Retina (tissue), 1 donor: ENCODE measurements at regions not wholly inside any gene's neighbourhood (a gene's known extent, or its start where the extent isn't known, plus 50 kb on each side); places are given as distances from the start of the nearest gene placed in this dataset.
"Not testable (repeated sequence)": the region's sequence is repeated elsewhere in the genome, so short reads cannot be mapped to it uniquely, and the experiment has no call there.

Experiments
- DNase-seq: peaks from one replicate; pipeline ENCODE4 v3.0.0-alpha.2; 2016

DNA sequence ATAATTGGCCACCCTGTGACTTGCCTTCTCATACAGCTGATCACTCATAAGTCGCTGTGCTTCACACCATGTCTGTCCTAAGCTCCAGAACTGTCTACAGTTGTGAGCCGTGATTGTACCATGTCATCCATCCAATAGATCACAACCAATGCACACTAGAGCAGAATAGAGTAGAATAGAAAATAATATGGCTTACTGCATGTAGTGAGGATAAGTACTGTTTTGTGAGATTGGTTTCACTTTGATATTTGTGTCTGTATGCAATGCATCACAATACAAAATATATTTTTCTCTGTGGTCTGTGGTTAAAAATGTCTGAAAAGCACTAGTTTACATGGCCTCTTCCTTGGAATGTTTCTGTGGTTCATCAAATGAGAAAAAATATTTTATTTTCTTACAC is 237.6 kb upstream of the PRKD1 start:
- DNase-seq = no peak

DNA sequence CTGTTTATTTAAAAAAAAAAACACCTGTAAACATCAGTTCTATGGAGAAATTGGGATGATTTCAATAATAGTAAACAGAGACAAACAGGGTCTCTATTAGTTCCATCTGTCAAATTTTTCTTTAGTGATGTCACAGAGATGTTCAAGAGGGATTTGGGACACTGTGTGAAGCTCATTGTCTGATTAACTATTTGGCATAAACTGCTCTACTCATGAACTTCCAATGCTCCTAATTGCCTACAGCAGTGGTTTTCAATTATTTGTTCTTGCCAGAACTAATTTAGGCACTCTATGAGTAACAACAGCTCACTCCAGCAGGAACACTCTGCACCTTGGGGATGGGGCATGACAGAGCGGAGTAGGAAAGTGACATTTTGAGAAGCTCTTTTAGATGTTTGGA is 250.1 kb upstream of the PRKD1 start:
- DNase-seq = no peak

GRCh38 chr14:30179381-30180130 is 251.9 kb upstream of the PRKD1 start:
- no peak for DNase-seq

GRCh38 chr14:30180219-30180618 is 252.6 kb upstream of the PRKD1 start:
- DNase-seq = no peak

- DNase-seq = no peak
These were observed 258.2 kb upstream of the PRKD1 start for GRCh38 chr14:30185832-30186231.

DNA sequence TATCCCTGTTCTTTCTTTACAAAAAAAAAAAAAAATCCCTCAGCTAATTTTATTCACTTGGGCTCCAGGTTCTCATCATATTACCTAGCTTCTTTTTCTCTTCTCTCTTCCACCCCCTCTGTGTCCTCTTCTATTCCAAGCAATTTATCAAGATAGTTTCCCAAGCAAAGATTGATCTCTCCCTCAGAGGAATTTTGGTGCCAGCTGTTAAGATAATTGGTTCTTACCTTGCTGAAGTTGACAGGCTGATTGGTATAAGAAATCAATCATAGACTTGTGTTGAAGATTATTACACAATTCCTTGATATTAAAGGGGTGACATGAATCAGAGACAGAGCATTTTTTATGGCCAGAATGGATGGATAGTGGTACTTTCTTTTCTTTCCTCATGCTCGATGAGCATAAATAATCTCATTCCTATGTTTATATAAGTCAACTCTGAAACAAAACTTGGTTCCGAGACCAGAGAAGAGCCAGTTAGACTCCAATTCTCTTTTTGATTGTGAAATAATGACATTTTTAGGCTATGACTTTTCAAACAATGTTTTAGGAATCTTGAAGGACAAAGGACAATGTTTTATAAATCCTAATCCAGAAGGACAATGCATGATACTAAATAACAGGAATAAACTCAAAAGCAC is 264.1 kb upstream of the PRKD1 start:
- no peak for DNase-seq

- DNase-seq = no peak
These were observed 265.5 kb upstream of the PRKD1 start for GRCh38 chr14:30193101-30193500.

- no peak for DNase-seq
These were observed 266.3 kb upstream of the PRKD1 start for GRCh38 chr14:30193845-30194501.

GRCh38 chr14:30194741-30195148 is 267.1 kb upstream of the PRKD1 start:
- no peak for DNase-seq

DNA sequence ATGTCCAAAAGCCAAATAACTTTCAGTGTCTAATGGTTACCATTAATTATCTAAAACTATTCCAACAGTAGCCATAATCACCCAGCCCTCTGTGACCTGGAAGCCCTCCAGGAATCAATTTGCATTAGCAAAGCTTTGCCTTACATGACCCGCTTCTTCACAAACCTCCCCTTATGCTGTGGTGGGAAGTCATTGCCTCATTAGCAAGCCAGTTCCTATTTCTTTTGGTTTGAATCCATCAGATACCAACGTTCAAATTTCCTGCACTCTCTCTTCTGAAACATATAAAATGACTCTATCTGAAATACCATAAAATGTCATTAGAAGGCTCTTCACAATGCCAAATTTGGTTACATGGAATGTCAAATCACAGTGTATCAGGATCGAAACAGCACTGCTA is 268.3 kb upstream of the PRKD1 start:
- DNase-seq = no peak

DNA sequence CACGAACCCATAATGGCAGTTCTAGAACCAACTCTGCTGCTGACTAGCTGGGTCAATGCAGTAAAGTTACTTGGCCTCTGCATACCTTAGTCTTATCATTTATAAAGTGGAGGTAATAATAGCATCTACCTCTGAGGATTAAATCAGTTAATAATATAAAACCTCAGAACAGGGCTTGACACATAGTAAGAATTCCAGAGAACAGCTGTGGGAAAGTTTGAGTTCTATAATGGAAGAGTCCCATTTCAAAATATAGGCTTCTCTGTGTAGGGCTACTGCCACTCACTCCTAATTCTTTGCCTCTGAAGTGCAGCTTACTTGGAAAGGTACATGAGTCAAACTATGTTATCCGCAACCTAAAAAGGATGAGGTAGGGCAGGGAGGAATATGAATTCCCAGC is 269.2 kb upstream of the PRKD1 start:
- DNase-seq = no peak

DNA sequence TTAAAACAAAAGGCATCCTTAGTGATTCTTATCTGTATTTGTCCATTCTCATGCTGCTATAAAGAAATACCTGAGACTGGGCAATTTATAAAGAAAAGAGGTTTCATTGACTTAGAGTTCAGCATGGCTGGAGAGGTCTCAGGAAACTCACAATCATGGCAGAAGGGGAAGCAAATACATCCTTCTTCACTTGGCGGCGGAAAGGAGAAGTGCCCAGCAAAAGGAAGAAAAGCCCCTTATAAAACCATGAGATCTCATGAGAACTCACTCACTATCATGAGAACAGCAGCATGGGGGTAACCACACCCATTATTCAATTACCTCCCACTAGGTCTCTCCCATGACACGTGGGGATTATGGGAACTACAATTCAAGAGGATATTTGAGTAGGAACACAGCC is 271.1 kb upstream of the PRKD1 start:
- DNase-seq = not testable (repeated sequence)

DNA sequence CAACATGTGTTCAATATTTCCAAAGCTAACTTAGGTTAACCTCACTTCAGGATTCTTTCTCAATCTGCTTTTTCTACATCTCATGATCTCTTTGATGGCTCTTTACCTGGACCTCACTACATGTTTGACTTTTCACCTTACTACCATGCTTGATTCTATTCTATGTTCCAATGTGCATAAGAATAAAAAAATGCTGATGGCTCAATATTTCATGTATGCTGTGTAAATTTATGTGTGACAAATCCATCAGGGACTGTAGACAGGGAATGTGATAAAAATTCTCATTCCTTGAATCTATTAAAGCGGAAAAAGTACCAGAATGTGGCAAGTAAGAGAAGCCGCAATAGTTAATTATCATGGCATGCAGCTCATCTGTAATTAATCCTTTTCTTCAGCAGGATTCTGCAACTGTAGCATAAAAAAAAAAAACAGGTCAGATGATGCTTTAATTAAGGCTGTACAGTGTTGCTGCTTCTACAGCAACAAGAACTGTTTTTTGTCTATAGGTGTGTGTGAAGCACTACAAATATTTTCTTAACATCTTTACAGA is 276.9 kb upstream of the PRKD1 start:
- no peak for DNase-seq

GRCh38 chr14:30209136-30209535 is 281.5 kb upstream of the PRKD1 start:
- DNase-seq = no peak

GRCh38 chr14:30210630-30211029 is 283.0 kb upstream of the PRKD1 start:
- no peak for DNase-seq

DNA sequence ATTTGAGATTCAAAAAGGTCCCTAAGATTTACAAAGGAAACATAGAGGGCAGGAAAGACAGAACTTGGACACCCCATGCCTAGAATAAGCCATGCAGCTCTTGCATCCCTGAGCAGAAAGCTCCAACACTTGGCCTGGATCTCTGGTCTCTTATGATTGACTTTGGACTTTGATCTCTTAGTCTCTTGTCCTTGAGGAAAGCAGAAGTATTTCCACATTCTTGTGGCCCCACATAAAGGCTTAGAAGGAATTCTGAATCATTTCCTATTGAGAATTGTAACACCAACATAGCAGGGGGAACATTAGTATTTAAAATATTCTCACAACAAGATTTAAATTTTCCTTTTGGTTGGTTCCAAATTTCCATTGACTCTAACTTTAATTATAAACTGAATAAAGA is 283.7 kb upstream of the PRKD1 start:
- no peak for DNase-seq

- DNase-seq = no peak
These were observed 286.4 kb upstream of the PRKD1 start for GRCh38 chr14:30214014-30214413.

DNA sequence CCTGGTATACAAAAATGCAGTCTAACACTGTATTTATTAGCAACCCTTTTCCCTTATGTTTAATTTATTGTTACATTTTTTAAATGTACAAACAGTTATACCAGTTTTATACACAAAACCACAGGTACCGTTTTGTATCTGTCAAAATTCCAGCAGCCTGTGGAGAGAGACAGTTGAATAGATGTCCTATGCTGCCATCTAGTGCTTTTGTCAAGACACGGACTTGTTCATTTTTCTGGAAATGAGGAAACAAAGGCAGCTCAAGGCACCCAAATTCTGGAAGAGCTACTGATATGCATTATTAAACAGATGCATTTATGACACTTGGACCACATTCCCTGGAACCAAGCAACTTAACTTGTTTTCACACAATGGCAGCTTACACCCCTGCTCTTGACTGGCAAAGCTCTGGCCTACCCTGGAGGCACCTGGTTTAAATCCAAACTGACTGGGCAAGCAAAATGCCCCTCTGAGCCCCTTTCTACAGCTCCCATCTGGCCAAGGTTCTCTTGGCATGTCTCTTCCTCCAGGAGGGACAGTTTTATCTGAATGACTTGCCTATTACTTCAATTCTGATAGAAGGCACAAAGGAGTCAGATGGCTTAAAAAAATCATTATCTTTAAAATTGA is 286.9 kb upstream of the PRKD1 start:
- peak; percentile 72 for DNase-seq

DNA sequence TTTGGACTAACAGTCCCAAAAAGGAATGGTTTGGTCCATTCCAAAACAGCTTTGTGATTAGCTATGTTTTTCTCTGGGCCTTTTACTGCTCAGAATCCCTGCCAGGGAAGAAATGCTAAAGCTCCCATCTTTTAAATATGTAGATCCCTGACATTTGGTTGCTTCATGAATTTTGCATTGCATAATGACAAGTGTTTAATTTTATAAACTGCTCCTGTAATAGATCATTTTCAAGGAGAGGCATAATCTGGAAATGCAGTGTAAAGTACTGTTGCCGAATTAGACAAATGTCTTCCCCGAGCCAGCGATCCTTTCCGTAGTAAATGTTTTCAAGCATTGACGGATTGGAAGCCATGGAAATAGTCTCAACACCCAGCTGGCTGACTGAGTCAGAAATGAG is 291.3 kb upstream of the PRKD1 start:
- no peak for DNase-seq

- no peak for DNase-seq
These were observed 293.9 kb upstream of the PRKD1 start for GRCh38 chr14:30221546-30221945.

- DNase-seq = no peak
These were observed 295.7 kb upstream of the PRKD1 start for GRCh38 chr14:30223385-30223785.

DNA sequence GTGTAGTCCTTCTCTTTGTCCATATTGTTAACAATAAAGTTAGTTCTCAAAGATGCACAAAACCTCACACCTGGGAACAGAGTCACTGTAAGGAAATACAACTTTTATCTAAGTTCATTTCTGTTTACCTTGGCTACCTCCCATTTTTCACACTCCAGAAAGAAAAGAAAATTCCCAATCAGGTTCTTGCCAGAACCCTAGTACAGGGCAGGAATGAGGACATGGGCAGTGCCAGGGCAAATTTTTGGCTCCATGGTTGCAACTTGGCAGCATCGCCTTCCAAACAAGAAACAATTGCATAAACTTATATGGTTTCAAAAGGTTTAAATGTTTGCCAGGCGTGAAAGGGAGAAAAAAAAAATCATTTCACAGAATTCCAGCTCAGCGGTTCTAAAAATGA is 296.3 kb upstream of the PRKD1 start:
- DNase-seq = no peak

DNA sequence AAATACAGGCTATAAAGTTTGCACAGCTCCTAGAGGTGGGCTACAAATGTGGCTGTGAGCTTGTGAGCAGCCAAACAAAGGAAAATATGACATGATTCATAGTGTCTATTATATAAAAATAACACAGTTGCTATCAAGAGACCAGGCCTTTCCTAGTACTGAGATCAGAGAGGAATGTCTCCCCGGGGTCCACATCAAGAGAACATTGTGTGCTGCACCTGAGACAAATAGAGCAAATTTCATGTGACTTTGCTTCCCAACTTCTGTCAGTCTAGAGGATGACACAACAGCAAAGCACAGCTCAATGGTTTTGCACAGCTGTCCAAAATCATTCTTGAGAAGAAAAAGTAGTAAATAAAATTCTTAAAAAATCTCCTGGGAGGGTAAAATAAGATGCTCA is 297.5 kb upstream of the PRKD1 start:
- no peak for DNase-seq

DNA sequence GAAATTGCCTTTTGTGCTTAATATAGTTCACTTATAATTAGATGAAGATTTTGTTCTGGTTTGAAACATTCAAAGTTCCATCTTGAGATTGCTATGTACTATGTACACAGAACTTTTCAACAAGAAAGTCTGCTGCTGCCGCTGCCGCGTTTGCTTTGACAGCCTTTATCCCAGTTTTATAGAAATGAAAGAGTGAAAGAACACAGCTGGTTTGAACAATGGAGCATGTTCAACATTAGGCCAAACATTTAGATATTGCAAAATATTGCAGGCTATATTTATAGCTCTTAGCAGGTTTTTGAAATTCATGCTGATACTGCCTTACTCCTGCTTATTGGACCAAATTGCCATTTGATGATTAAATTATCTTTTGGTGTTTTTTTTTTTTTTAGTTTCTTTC is 299.8 kb upstream of the PRKD1 start:
- DNase-seq = no peak
